ENCODE measurements at regions not wholly inside any gene's neighbourhood (a gene's known extent, or its start where the extent isn't known, plus 50 kb on each side); places are given as distances from the start of the nearest gene placed in this dataset.

GRCh38 chr7:135827391-135827790 is 78.8 kb upstream of the FAM180A start:
- Histone ChIP-seq H3K36me3 (replicated peaks in 1 of 2) (no peaks in the 10 kb centered on the region), H3K4me1 (replicated peaks in 1 of 2) (no peaks in the 10 kb centered on the region), H3K27ac (no peak overlapping the region), H3K4me3 (no peak overlapping the region), H3K27me3 (peaks cover 4% of the 10 kb centered on the region), H3K9me3 (replicated peaks in 1 of 3) (no peaks in the 10 kb centered on the region)
- DNase-seq = no peak
- intact Hi-C loops (cut with DNase I) = no loop called here
- TF ChIP-seq POLR2A (IDR thresholded peaks at IDR 0.05) (no peak), CTCF (IDR thresholded peaks at IDR 0.05) (no peak)
- 41 to 52% (median 46%) methylated on average over 2 of the region's 2 CpGs for WGBS, 4 donors

- 83 to 87% (median 86%) methylated on average over 7 to 9 of the region's 9 CpGs for WGBS, 4 donors
- Histone ChIP-seq H3K9me3 (replicated peaks in 1 of 3) (no peaks in the 10 kb centered on the region), H3K27me3 (no peaks in the 10 kb centered on the region), H3K36me3 (replicated peaks in 1 of 2) (no peaks in the 10 kb centered on the region), H3K4me1 (replicated peaks in 1 of 2) (no peaks in the 10 kb centered on the region), H3K27ac (no peak overlapping the region), H3K4me3 (no peak overlapping the region)
- intact Hi-C loops (cut with DNase I) = no loop called here
- DNase-seq = no peak
- TF ChIP-seq POLR2A (IDR thresholded peaks at IDR 0.05) (no peak), CTCF (IDR thresholded peaks at IDR 0.05) (no peak)
Measured at GRCh38 chr7:135825406-135825805, 76.8 kb upstream of the FAM180A start.

- Histone ChIP-seq H3K4me1 (replicated peaks in 1 of 2) (no peaks in the 10 kb centered on the region), H3K27ac (no peak overlapping the region), H3K36me3 (replicated peaks in 1 of 2) (no peaks in the 10 kb centered on the region), H3K27me3 (no peaks in the 10 kb centered on the region), H3K4me3 (no peak overlapping the region), H3K9me3 (replicated peaks in 1 of 3) (no peaks in the 10 kb centered on the region)
- no peak for DNase-seq
- TF ChIP-seq CTCF (IDR thresholded peaks at IDR 0.05) (no peak), POLR2A (IDR thresholded peaks at IDR 0.05) (no peak)
- intact Hi-C loops (cut with DNase I) = no loop called here
- 83 to 89% (median 86%) methylated on average over 6 of the region's 6 CpGs for WGBS, 4 donors
Measured at GRCh38 chr7:135822376-135822775, 73.8 kb upstream of the FAM180A start.

- Histone ChIP-seq H3K9me3 (replicated peaks in 1 of 3) (no peaks in the 10 kb centered on the region), H3K36me3 (replicated peaks in 1 of 2) (no peaks in the 10 kb centered on the region), H3K4me1 (replicated peaks in 1 of 2) (no peaks in the 10 kb centered on the region), H3K27me3 (no peaks in the 10 kb centered on the region), H3K27ac (no peak overlapping the region), H3K4me3 (no peak overlapping the region)
- no peak for DNase-seq
- intact Hi-C loops (cut with DNase I) = no loop called here
- WGBS, 4 donors = 75 to 82% (median 80%) methylated on average over 8 to 11 of the region's 11 CpGs
- TF ChIP-seq CTCF (IDR thresholded peaks at IDR 0.05) (no peak), POLR2A (IDR thresholded peaks at IDR 0.05) (no peak)
Measured at GRCh38 chr7:135817583-135817982, 69.0 kb upstream of the FAM180A start.

Measured in adrenal gland (tissue), 9 donors.